WERI-Rb-1 (cell line): ENCODE measurements at regions not wholly inside any gene's neighbourhood (a gene's known extent, or its start where the extent isn't known, plus 50 kb on each side); places are given as distances from the start of the nearest gene placed in this dataset.
"Not testable (repeated sequence)": the region's sequence is repeated elsewhere in the genome, so short reads cannot be mapped to it uniquely, and the experiment has no call there.

Experiments
- DNase-seq: peaks from one replicate; pipeline ENCODE4 v3.0.0-alpha.2; 2020
- H3K27ac ChIP-seq: fragments of 250-450 bp; sonication (Bioruptor Pico); 2 replicates; pipeline ENCODE4 v1.5.1; 2020; ENCODE audit warnings: mild to moderate bottlenecking, moderate library complexity
- H3K27me3 ChIP-seq: fragments of 250-450 bp; sonication (Bioruptor Pico); 2 replicates; pipeline ENCODE4 v1.5.1; 2021; ENCODE audit warnings: mild to moderate bottlenecking, low read depth, moderate library complexity; ENCODE audit not compliant: insufficient read depth, severe bottlenecking
- H3K36me3 ChIP-seq: fragments of 250-450 bp; sonication (Bioruptor Pico); 2 replicates; pipeline ENCODE4 v1.5.1; 2020; ENCODE audit warnings: mild to moderate bottlenecking, moderate library complexity
- H3K4me3 ChIP-seq: 2 replicates; pipeline ENCODE4 v1.5.1; 2011; ENCODE audit warnings: low read depth, mild to moderate bottlenecking, control low read depth, low read length
- H3K9me3 ChIP-seq: fragments of 250-450 bp; sonication (Bioruptor Pico); 2 replicates; pipeline ENCODE4 v1.5.1; 2021; ENCODE audit warnings: mild to moderate bottlenecking, moderate library complexity; ENCODE audit not compliant: severe bottlenecking
- CTCF ChIP-seq: IDR thresholded peaks from 2 replicates; pipeline ENCODE4 v1.5.1; 2011; ENCODE audit warnings: low read depth, mild to moderate bottlenecking, control low read depth, inconsistent platforms, low read length

GRCh38 chr4:169934794-169935429 lies 91.3 kb downstream of the MFAP3L start:
- Histone ChIP-seq H3K36me3 (no peaks in the 10 kb centered on the region), H3K27ac (no peak overlapping the region), H3K27me3 (no peaks in the 10 kb centered on the region), H3K9me3 (peaks cover 2% of the 10 kb centered on the region), H3K4me3 (no peak overlapping the region)
- DNase-seq = no peak
- TF ChIP-seq CTCF = no peak

- Histone ChIP-seq H3K9me3 (peaks cover 2% of the 10 kb centered on the region), H3K4me3 (no peak overlapping the region), H3K27me3 (no peaks in the 10 kb centered on the region), H3K36me3 (no peaks in the 10 kb centered on the region), H3K27ac (no peak overlapping the region)
- no peak for TF ChIP-seq CTCF
- DNase-seq = peak; percentile 43
Observed at GRCh38 chr4:169933531-169933930, 92.7 kb downstream of the MFAP3L start.

GRCh38 chr4:169931964-169932363 lies 94.2 kb downstream of the MFAP3L start:
- peaks cover 2% of the 10 kb centered on the region for H3K9me3 ChIP-seq
- H3K36me3 ChIP-seq = no peaks in the 10 kb centered on the region
- H3K27ac ChIP-seq = no peak overlapping the region
- no peak overlapping the region for H3K4me3 ChIP-seq
- no peaks in the 10 kb centered on the region for H3K27me3 ChIP-seq
- DNase-seq = no peak
- TF ChIP-seq CTCF = no peak

- not testable (repeated sequence) for H3K36me3 ChIP-seq, DNase-seq, H3K4me3 ChIP-seq, H3K27me3 ChIP-seq, H3K27ac ChIP-seq, H3K9me3 ChIP-seq
Observed at GRCh38 chr4:169930755-169931154, 95.4 kb downstream of the MFAP3L start.

GRCh38 chr4:169927280-169927679 lies 98.9 kb downstream of the MFAP3L start:
- no peaks in the 10 kb centered on the region for H3K36me3 ChIP-seq

GRCh38 chr4:169925678-169926077 lies 100.5 kb downstream of the MFAP3L start:
- TF ChIP-seq CTCF = no peak
- no peak for DNase-seq
- Histone ChIP-seq H3K27ac (no peak overlapping the region), H3K9me3 (peaks cover under 1% of the 10 kb centered on the region), H3K27me3 (no peaks in the 10 kb centered on the region), H3K36me3 (no peaks in the 10 kb centered on the region), H3K4me3 (no peak overlapping the region)

More at GRCh38 chr4:169927280-169927679, 98.9 kb downstream of the MFAP3L start:
- no peak for DNase-seq
- Histone ChIP-seq H3K27ac (no peak overlapping the region), H3K27me3 (no peaks in the 10 kb centered on the region), H3K9me3 (peaks cover 2% of the 10 kb centered on the region), H3K4me3 (no peak overlapping the region)
- no peak for TF ChIP-seq CTCF
